GM23248 (cell line): ENCODE measurements at regions not wholly inside any gene's neighbourhood (a gene's known extent, or its start where the extent isn't known, plus 50 kb on each side); places are given as distances from the start of the nearest gene placed in this dataset.
A peak's percentile ranks its signal among the peaks of the same experiment; 100 is the strongest.

ENCODE experiments used
- DNase-seq: peaks from one replicate; pipeline ENCODE4 v3.0.0-alpha.2; 2015
- H2AFZ ChIP-seq: fragments of 200-600 bp; sonication (generic); 2 replicates; pipeline ENCODE4 v1.6.1; 2016; ENCODE audit warnings: antibody characterized with exemption
- H3F3A ChIP-seq: fragments of 200-600 bp; sonication (generic); 2 replicates; pipeline ENCODE4 v1.6.1; 2016; ENCODE audit warnings: mild to moderate bottlenecking, antibody characterized with exemption, mixed run types; ENCODE audit not compliant: insufficient read depth
- H3K27ac ChIP-seq: fragments of 200-600 bp; sonication (generic); 2 replicates; pipeline ENCODE4 v1.5.1; 2016; ENCODE audit warnings: mild to moderate bottlenecking
- H3K27me3 ChIP-seq: fragments of 200-600 bp; sonication (generic); replicated peaks from 2 replicates; pipeline ENCODE4 v1.6.1; 2016; ENCODE audit warnings: mild to moderate bottlenecking; ENCODE audit not compliant: insufficient read depth
- H3K36me3 ChIP-seq: fragments of 200-600 bp; sonication (generic); 2 replicates; pipeline ENCODE4 v1.6.1; 2016; ENCODE audit warnings: low read depth, mild to moderate bottlenecking
- H3K4me1 ChIP-seq: fragments of 200-600 bp; sonication (generic); 2 replicates; pipeline ENCODE4 v1.6.1; 2016; ENCODE audit warnings: mild to moderate bottlenecking; ENCODE audit not compliant: insufficient read depth
- H3K4me2 ChIP-seq: fragments of 200-600 bp; sonication (generic); one replicate; pipeline ENCODE4 v1.6.1; 2016; ENCODE audit warnings: mild to moderate bottlenecking; ENCODE audit not compliant: unreplicated experiment
- H3K4me3 ChIP-seq: fragments of 200-600 bp; sonication (generic); 2 replicates; pipeline ENCODE4 v1.5.1; 2016; ENCODE audit warnings: mild to moderate bottlenecking
- H3K79me2 ChIP-seq: fragments of 200-600 bp; sonication (generic); 2 replicates; pipeline ENCODE4 v1.6.1; 2016; ENCODE audit warnings: mild to moderate bottlenecking; ENCODE audit not compliant: insufficient read depth
- H3K9ac ChIP-seq: fragments of 200-600 bp; sonication (generic); 2 replicates; pipeline ENCODE4 v1.6.1; 2016; ENCODE audit warnings: mild to moderate bottlenecking
- H3K9me2 ChIP-seq: fragments of 200-600 bp; sonication (generic); 2 replicates; pipeline ENCODE4 v1.6.1; 2016; ENCODE audit warnings: mixed run types, mild to moderate bottlenecking, moderate library complexity; ENCODE audit not compliant: insufficient read depth
- H3K9me3 ChIP-seq: fragments of 200-600 bp; sonication (generic); one replicate; pipeline ENCODE4 v1.6.1; 2017; ENCODE audit warnings: low read depth
- H4K20me1 ChIP-seq: fragments of 200-600 bp; sonication (generic); 2 replicates; pipeline ENCODE4 v1.6.0; 2016; ENCODE audit not compliant: insufficient read depth
- EZH2 ChIP-seq: fragments of 200-600 bp; sonication (generic); IDR thresholded peaks from 2 replicates; pipeline ENCODE4 v1.6.1; 2018; ENCODE audit warnings: antibody characterized with exemption, mild to moderate bottlenecking; ENCODE audit not compliant: insufficient read depth, poor library complexity, severe bottlenecking
- EZH2phosphoT487 ChIP-seq: fragments of 200-600 bp; sonication (generic); IDR thresholded peaks from 2 replicates; pipeline ENCODE4 v1.6.1; 2018; ENCODE audit warnings: antibody characterized with exemption, moderate library complexity, mild to moderate bottlenecking, low read depth; ENCODE audit not compliant: insufficient read depth
- whole genome bisulfite sequencing, 2 experiments: methylation state at CpG; one replicate each; pipeline ENCODE4 v1.1.6; 2015 to 2017; ENCODE audit warnings: low lambda C conversion rate in 2 of 2, low coverage in 1 of 2; ENCODE audit errors: missing lambda C conversion rate in 2 of 2; 5-methylcytosine and 5-hydroxymethylcytosine counted together
- in situ Hi-C: fragments of 300-500 bp; cut with MboI; formaldehyde crosslinking; loops from 2 replicates; pipeline ENCODE4 v1.15.0; 2020

- no peak for TF ChIP-seq EZH2
- no peak for TF ChIP-seq EZH2phosphoT487
- in situ Hi-C loops, result no loop called here
- no peak overlapping the region for H3K9ac ChIP-seq
- H3K4me2 ChIP-seq, result no peak overlapping the region
- H3K9me2 ChIP-seq, result no peaks in the 10 kb centered on the region
- H3K79me2 ChIP-seq, result no peaks in the 10 kb centered on the region
- no peaks in the 10 kb centered on the region for H3K4me1 ChIP-seq
- H4K20me1 ChIP-seq, result no peaks in the 10 kb centered on the region
- H3F3A ChIP-seq, result no peaks in the 10 kb centered on the region
- no peaks in the 10 kb centered on the region for H3K27me3 ChIP-seq
- no peak overlapping the region for H3K4me3 ChIP-seq
- no peak overlapping the region for H2AFZ ChIP-seq
- DNase-seq, result no peak
- H3K27ac ChIP-seq, result no peak overlapping the region
- no peaks in the 10 kb centered on the region for H3K36me3 ChIP-seq
- no peaks in the 10 kb centered on the region for H3K9me3 ChIP-seq
These were observed 135.9 kb downstream of the PAH start for GRCh38 chr12:102781117-102781516.

- Histone ChIP-seq H3K36me3 (no peaks in the 10 kb centered on the region), H3K27ac (no peak overlapping the region), H3K9me3 (no peaks in the 10 kb centered on the region), H3K4me3 (no peak overlapping the region), H3F3A (no peaks in the 10 kb centered on the region), H4K20me1 (no peaks in the 10 kb centered on the region), H3K9ac (no peak overlapping the region), H3K27me3 (no peaks in the 10 kb centered on the region), H2AFZ (no peak overlapping the region), H3K79me2 (no peaks in the 10 kb centered on the region), H3K9me2 (no peaks in the 10 kb centered on the region), H3K4me1 (no peaks in the 10 kb centered on the region), H3K4me2 (no peak overlapping the region)
- whole genome bisulfite sequencing, 2 experiments, result 25 to 30% methylated on average over 2 of the region's 2 CpGs
- TF ChIP-seq EZH2phosphoT487, result no peak
- TF ChIP-seq EZH2, result no peak
- no peak for DNase-seq
- in situ Hi-C loops, result no loop called here
These were observed 141.0 kb downstream of the PAH start for GRCh38 chr12:102776041-102776440.

GRCh38 chr12:102769323-102769916 lies 147.6 kb downstream of the PAH start:
- Histone ChIP-seq H3F3A (no peaks in the 10 kb centered on the region), H3K9ac (no peak overlapping the region), H3K4me3 (no peak overlapping the region), H3K27ac (no peak overlapping the region), H3K36me3 (no peaks in the 10 kb centered on the region), H3K27me3 (no peaks in the 10 kb centered on the region), H3K4me2 (peak overlapping the region; percentile 32), H3K4me1 (peaks cover 7% of the 10 kb centered on the region; the same call in 1 of the 2 replicates), H3K79me2 (no peaks in the 10 kb centered on the region), H4K20me1 (no peaks in the 10 kb centered on the region), H3K9me3 (no peaks in the 10 kb centered on the region), H3K9me2 (no peaks in the 10 kb centered on the region), H2AFZ (peak overlapping the region; percentile 46; the same call in 1 of the 2 replicates)
- TF ChIP-seq EZH2phosphoT487 (no peak), EZH2 (no peak)
- DNase-seq, result peak; percentile 81
- in situ Hi-C loops, result loop anchor here (25.0 kb wide), 1 partner anchor 832 kb away; no protein-coding TSS in a partner anchor
- 14% methylated on average over 6 of the region's 6 CpGs for WGBS, 2 experiments

GRCh38 chr12:102766961-102767360 lies 150.1 kb downstream of the PAH start:
- H3K4me3 ChIP-seq, result no peak overlapping the region
- no peaks in the 10 kb centered on the region for H3K27me3 ChIP-seq
- H3K79me2 ChIP-seq, result no peaks in the 10 kb centered on the region
- H4K20me1 ChIP-seq, result no peaks in the 10 kb centered on the region
- H3K9me3 ChIP-seq, result no peaks in the 10 kb centered on the region
- no peak for DNase-seq
- no peak overlapping the region for H3K4me2 ChIP-seq
- TF ChIP-seq EZH2phosphoT487 (no peak), EZH2 (no peak)
- in situ Hi-C loops, result loop anchor here (25.0 kb wide), 1 partner anchor 830 kb away; no protein-coding TSS in a partner anchor
- H2AFZ ChIP-seq, result no peak overlapping the region
- no peaks in the 10 kb centered on the region for H3K9me2 ChIP-seq
- peaks cover 7% of the 10 kb centered on the region; the same call in 1 of the 2 replicates for H3K4me1 ChIP-seq
- H3K36me3 ChIP-seq, result no peaks in the 10 kb centered on the region
- no peak overlapping the region for H3K27ac ChIP-seq
- no peaks in the 10 kb centered on the region for H3F3A ChIP-seq
- WGBS, 2 experiments, result 66 to 78% methylated on average over 3 of the region's 3 CpGs
- no peak overlapping the region for H3K9ac ChIP-seq

- Histone ChIP-seq H3K9me3 (no peaks in the 10 kb centered on the region), H3K27me3 (no peaks in the 10 kb centered on the region), H3K4me1 (peaks cover 7% of the 10 kb centered on the region; the same call in 1 of the 2 replicates), H4K20me1 (no peaks in the 10 kb centered on the region), H3K36me3 (no peaks in the 10 kb centered on the region), H2AFZ (no peak overlapping the region), H3K4me3 (no peak overlapping the region), H3K9ac (no peak overlapping the region), H3K4me2 (no peak overlapping the region), H3K9me2 (no peaks in the 10 kb centered on the region), H3K79me2 (no peaks in the 10 kb centered on the region), H3F3A (no peaks in the 10 kb centered on the region), H3K27ac (no peak overlapping the region)
- TF ChIP-seq EZH2phosphoT487, result no peak
- WGBS, 2 experiments, result 65 to 69% methylated on average over 7 of the region's 7 CpGs
- in situ Hi-C loops, result loop anchor here (25.0 kb wide), 1 partner anchor 828 kb away; no protein-coding TSS in a partner anchor
- DNase-seq, result no peak
These were observed 151.3 kb downstream of the PAH start for GRCh38 chr12:102765736-102766135.
